A673 (cell line): ENCODE measurements at regions not wholly inside any gene's neighbourhood (a gene's known extent, or its start where the extent isn't known, plus 50 kb on each side); places are given as distances from the start of the nearest gene placed in this dataset.
A peak's percentile ranks its signal among the peaks of the same experiment; 100 is the strongest.

ENCODE experiments used
- BruUV-seq: library from RNA; stranded (reverse); fragments of 400-500 nt; replicated peaks from 2 replicates; lab custom pipeline; 2021; lab: Mats Ljungman, UMichigan
- CTCF ChIA-PET: fragments of 300-600 bp; sonication (Branson Sonifier 250); formaldehyde crosslinking; loops from one replicate; lab custom pipeline; 2022; ENCODE audit warnings: antibody characterized with exemption; lab: Charles Lee
- POLR2A ChIA-PET: fragments of 300-600 bp; sonication (Branson Sonifier 250); formaldehyde crosslinking; loops from one replicate; lab custom pipeline; 2022; ENCODE audit warnings: antibody characterized with exemption; ENCODE audit not compliant: low non-redundant PET; lab: Charles Lee
- DNase-seq: peaks from one replicate; pipeline ENCODE4 v3.0.0-alpha.2; 2015; ENCODE audit warnings: low spot score
- H3K27ac ChIP-seq: fragments of 200-600 bp; sonication (generic); 2 replicates; pipeline ENCODE4 v1.5.1; 2016; ENCODE audit warnings: mixed run types, low read depth, mild to moderate bottlenecking, mixed read lengths, antibody characterized with exemption, low read length; ENCODE audit not compliant: poor library complexity, severe bottlenecking
- H3K27me3 ChIP-seq: fragments of 200-600 bp; sonication (generic); replicated peaks from 2 replicates; pipeline ENCODE4 v1.6.1; 2017; ENCODE audit warnings: mixed run types, low read depth, mild to moderate bottlenecking, mixed read lengths, antibody characterized with exemption, low read length; ENCODE audit not compliant: insufficient read depth, poor library complexity
- H3K36me3 ChIP-seq: fragments of 200-600 bp; sonication (generic); 2 replicates; pipeline ENCODE4 v1.6.1; 2016; ENCODE audit warnings: mixed run types, mild to moderate bottlenecking, mixed read lengths, antibody characterized with exemption, low read length; ENCODE audit not compliant: insufficient read depth, poor library complexity, severe bottlenecking
- H3K4me1 ChIP-seq: fragments of 200-600 bp; sonication (generic); 2 replicates; pipeline ENCODE4 v1.6.1; 2017; ENCODE audit warnings: mixed run types, mild to moderate bottlenecking, mixed read lengths, antibody characterized with exemption, low read length; ENCODE audit not compliant: insufficient read depth, poor library complexity, severe bottlenecking
- H3K4me3 ChIP-seq: fragments of 200-600 bp; sonication (generic); 2 replicates; pipeline ENCODE4 v1.5.1; 2016; ENCODE audit warnings: low read depth, mixed run types, mild to moderate bottlenecking, mixed read lengths, low read length; ENCODE audit not compliant: poor library complexity, severe bottlenecking
- H3K9me3 ChIP-seq: fragments of 200-600 bp; sonication (generic); 2 replicates; pipeline ENCODE4 v1.6.1; 2016; ENCODE audit warnings: mixed run types, low read depth, mild to moderate bottlenecking, mixed read lengths, antibody characterized with exemption, low read length; ENCODE audit not compliant: poor library complexity, severe bottlenecking
- EZH2 ChIP-seq: fragments of 200-600 bp; sonication (generic); IDR thresholded peaks from 2 replicates; pipeline ENCODE4 v1.6.1; 2017; ENCODE audit warnings: borderline replicate concordance, low read depth, mild to moderate bottlenecking, mixed read lengths, antibody characterized with exemption, low read length; ENCODE audit not compliant: poor library complexity, severe bottlenecking
- intact Hi-C: fragments of 100-400 bp; cut with micrococcal nuclease; formaldehyde crosslinking; loops from one replicate; pipeline ENCODE4 v1.10.0; 2022; ENCODE audit not compliant: unreplicated experiment
- TF ChIP-seq, protein P1 (sequence below): fragments of 300-800, 200-600 bp; sonication (generic); conservative IDR thresholded peaks from 2 replicates; pipeline ENCODE4 v1.5.1; 2017; ENCODE audit warnings: low read depth, mild to moderate bottlenecking, antibody characterized with exemption, low read length, moderate library complexity, mixed read lengths

GRCh38 chr17:5693821-5694220 is 109.5 kb upstream of the NLRP1 start:
- Histone ChIP-seq H3K27ac (no peak overlapping the region), H3K36me3 (no peaks in the 10 kb centered on the region), H3K27me3 (peaks cover 37% of the 10 kb centered on the region), H3K4me3 (no peak overlapping the region), H3K4me1 (no peaks in the 10 kb centered on the region), H3K9me3 (no peaks in the 10 kb centered on the region)
- ChIA-PET CTCF (no interaction called here), POLR2A (no interaction called here)
- intact Hi-C loops: no loop called here
- no TSS peak for BruUV-seq
- no peak for DNase-seq
- TF ChIP-seq, protein P1, sequence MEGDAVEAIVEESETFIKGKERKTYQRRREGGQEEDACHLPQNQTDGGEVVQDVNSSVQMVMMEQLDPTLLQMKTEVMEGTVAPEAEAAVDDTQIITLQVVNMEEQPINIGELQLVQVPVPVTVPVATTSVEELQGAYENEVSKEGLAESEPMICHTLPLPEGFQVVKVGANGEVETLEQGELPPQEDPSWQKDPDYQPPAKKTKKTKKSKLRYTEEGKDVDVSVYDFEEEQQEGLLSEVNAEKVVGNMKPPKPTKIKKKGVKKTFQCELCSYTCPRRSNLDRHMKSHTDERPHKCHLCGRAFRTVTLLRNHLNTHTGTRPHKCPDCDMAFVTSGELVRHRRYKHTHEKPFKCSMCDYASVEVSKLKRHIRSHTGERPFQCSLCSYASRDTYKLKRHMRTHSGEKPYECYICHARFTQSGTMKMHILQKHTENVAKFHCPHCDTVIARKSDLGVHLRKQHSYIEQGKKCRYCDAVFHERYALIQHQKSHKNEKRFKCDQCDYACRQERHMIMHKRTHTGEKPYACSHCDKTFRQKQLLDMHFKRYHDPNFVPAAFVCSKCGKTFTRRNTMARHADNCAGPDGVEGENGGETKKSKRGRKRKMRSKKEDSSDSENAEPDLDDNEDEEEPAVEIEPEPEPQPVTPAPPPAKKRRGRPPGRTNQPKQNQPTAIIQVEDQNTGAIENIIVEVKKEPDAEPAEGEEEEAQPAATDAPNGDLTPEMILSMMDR: no peak
- no peak for TF ChIP-seq EZH2

DNA sequence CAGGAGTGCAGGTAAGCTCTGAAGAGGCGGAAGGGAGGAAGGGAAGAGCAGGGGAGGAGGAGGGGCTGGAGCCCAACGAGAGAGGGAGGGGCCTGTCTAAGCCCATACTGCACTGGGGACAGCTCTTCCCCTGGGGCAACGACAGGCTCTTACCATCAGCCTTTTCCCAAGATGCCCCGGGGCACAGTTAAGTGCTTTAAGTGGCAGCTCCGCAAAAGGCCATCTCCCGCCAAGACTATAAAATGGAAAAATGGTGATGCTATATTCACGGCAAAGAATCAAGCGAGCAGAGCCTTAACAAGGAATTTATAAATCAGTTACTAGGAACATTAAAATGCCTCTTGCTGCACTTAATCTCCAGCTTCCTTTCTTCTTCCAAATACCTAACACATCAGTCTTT is 110.2 kb upstream of the NLRP1 start:
- ChIA-PET POLR2A (no interaction called here), CTCF (no interaction called here)
- no TSS peak for BruUV-seq
- Histone ChIP-seq H3K27me3 (peaks cover 45% of the 10 kb centered on the region), H3K36me3 (no peaks in the 10 kb centered on the region), H3K9me3 (no peaks in the 10 kb centered on the region), H3K4me1 (no peaks in the 10 kb centered on the region), H3K4me3 (no peak overlapping the region), H3K27ac (no peak overlapping the region)
- DNase-seq: peak; percentile 66
- TF ChIP-seq EZH2: no peak
- TF ChIP-seq, protein P1: no peak
- intact Hi-C loops: no loop called here

- H3K27ac ChIP-seq: no peak overlapping the region
- no peaks in the 10 kb centered on the region for H3K36me3 ChIP-seq
- H3K27me3 ChIP-seq: peaks cover 54% of the 10 kb centered on the region
- no peak overlapping the region for H3K4me3 ChIP-seq
- H3K9me3 ChIP-seq: no peaks in the 10 kb centered on the region
- ChIA-PET CTCF (no interaction called here), POLR2A (no interaction called here)
- no TSS peak for BruUV-seq
- TF ChIP-seq, protein P1: no peak
- no peak for TF ChIP-seq EZH2
- DNase-seq: no peak
- intact Hi-C loops: no loop called here
- H3K4me1 ChIP-seq: no peaks in the 10 kb centered on the region
Measured at GRCh38 chr17:5695480-5695879, 111.2 kb upstream of the NLRP1 start.
